ENCODE measurements at regions not wholly inside any gene's neighbourhood (a gene's known extent, or its start where the extent isn't known, plus 50 kb on each side); places are given as distances from the start of the nearest gene placed in this dataset.

GRCh38 chr16:79419148-79419547, 181.4 kb downstream of the MAF start (continued):
- TF ChIP-seq ZNF574 (CRISPR knock-in tag; IDR thresholded peaks at IDR 0.05) = no peak
- no peak for TF ChIP-seq E2F5 (CRISPR knock-in tag; conservative IDR thresholded peaks at IDR 0.05)

GRCh38 chr16:79417601-79418008, 182.9 kb downstream of the MAF start:
- no TSS peak for BruUV-seq (replicated peaks)
- Histone ChIP-seq H3K9ac (ENCODE audit: insufficient read depth, low read depth, low read length) (no peak overlapping the region), H3K27ac (ENCODE audit: extremely low read length, insufficient read depth, low read length) (no peak overlapping the region), H3K79me2 (ENCODE audit: insufficient read depth, low read length) (no peaks in the 10 kb centered on the region), H3K27me3 (ENCODE audit: control insufficient read depth in 1 of 2, insufficient read depth in 2 of 2, low read length in 2 of 2) (peaks cover 0 to 21% of the 10 kb centered on the region in 2 experiments; a peak in 3 of 5 replicates), H3K4me3 (replicated peaks in 1 of 3; ENCODE audit: insufficient read depth in 1 of 3, low read depth in 2 of 3, low read length in 3 of 3) (no peak overlapping the region), H3K36me3 (replicated peaks in 1 of 2; ENCODE audit: control insufficient read depth in 1 of 2, insufficient read depth in 2 of 2, low read length in 2 of 2) (no peaks in the 10 kb centered on the region), H3K9me3 (ENCODE audit: low read length) (no peaks in the 10 kb centered on the region), H3K4me1 (ENCODE audit: insufficient read depth, low read length) (no peaks in the 10 kb centered on the region), H4K20me1 (ENCODE audit: insufficient read depth, low read length) (no peaks in the 10 kb centered on the region), H2AFZ (ENCODE audit: low read length) (no peak overlapping the region), H3K4me2 (ENCODE audit: low read depth, low read length) (no peak overlapping the region)
- intact Hi-C loops (cut with micrococcal nuclease; ENCODE audit: unreplicated experiment) (no loop called here), in situ Hi-C loops (cut with HindIII; ENCODE audit: extremely low pct_ligation_motif_present, low pct_unique_long_range_greater_than_20kb) (no loop called here)
- FAIRE-seq (no peak), DNase-seq (ENCODE audit: low spot score) (no peak), ATAC-seq (no peak)
- WGBS (ENCODE audit: low lambda C conversion rate) = 54% methylated on average over 17 of the region's 17 CpGs
- CTCF ChIA-PET (ENCODE audit: low intra/inter-chr PET ratio, low total read pairs) = no interaction called here
- POLR2A ChIA-PET = no interaction called here
- TF ChIP-seq ZNF777 (CRISPR knock-in tag; IDR thresholded peaks at IDR 0.05) (no peak), MXD3 (CRISPR knock-in tag; IDR thresholded peaks at IDR 0.05) (no peak), MTF2 (CRISPR knock-in tag; IDR thresholded peaks at IDR 0.05; ENCODE audit: borderline replicate concordance) (no peak), CENPBD1 (CRISPR knock-in tag; IDR thresholded peaks at IDR 0.05; ENCODE audit: borderline replicate concordance, low read depth) (no peak), ELF1 (CRISPR knock-in tag; IDR thresholded peaks at IDR 0.05) (no peak), HOXA3 (CRISPR knock-in tag; IDR thresholded peaks at IDR 0.05) (no peak)
